A673 (cell line): ENCODE measurements at regions not wholly inside any gene's neighbourhood (a gene's known extent, or its start where the extent isn't known, plus 50 kb on each side); places are given as distances from the start of the nearest gene placed in this dataset.

ENCODE experiments used
- BruUV-seq: library from RNA; stranded (reverse); fragments of 400-500 nt; replicated peaks from 2 replicates; lab custom pipeline; 2021; lab: Mats Ljungman, UMichigan
- CTCF ChIA-PET: fragments of 300-600 bp; sonication (Branson Sonifier 250); formaldehyde crosslinking; loops from one replicate; lab custom pipeline; 2022; ENCODE audit warnings: antibody characterized with exemption; lab: Charles Lee
- POLR2A ChIA-PET: fragments of 300-600 bp; sonication (Branson Sonifier 250); formaldehyde crosslinking; loops from one replicate; lab custom pipeline; 2022; ENCODE audit warnings: antibody characterized with exemption; ENCODE audit not compliant: low non-redundant PET; lab: Charles Lee
- DNase-seq: peaks from one replicate; pipeline ENCODE4 v3.0.0-alpha.2; 2015; ENCODE audit warnings: low spot score
- H3K27ac ChIP-seq: fragments of 200-600 bp; sonication (generic); 2 replicates; pipeline ENCODE4 v1.5.1; 2016; ENCODE audit warnings: mixed run types, low read depth, mild to moderate bottlenecking, mixed read lengths, antibody characterized with exemption, low read length; ENCODE audit not compliant: poor library complexity, severe bottlenecking
- H3K27me3 ChIP-seq: fragments of 200-600 bp; sonication (generic); replicated peaks from 2 replicates; pipeline ENCODE4 v1.6.1; 2017; ENCODE audit warnings: mixed run types, low read depth, mild to moderate bottlenecking, mixed read lengths, antibody characterized with exemption, low read length; ENCODE audit not compliant: insufficient read depth, poor library complexity
- H3K36me3 ChIP-seq: fragments of 200-600 bp; sonication (generic); 2 replicates; pipeline ENCODE4 v1.6.1; 2016; ENCODE audit warnings: mixed run types, mild to moderate bottlenecking, mixed read lengths, antibody characterized with exemption, low read length; ENCODE audit not compliant: insufficient read depth, poor library complexity, severe bottlenecking
- H3K4me1 ChIP-seq: fragments of 200-600 bp; sonication (generic); 2 replicates; pipeline ENCODE4 v1.6.1; 2017; ENCODE audit warnings: mixed run types, mild to moderate bottlenecking, mixed read lengths, antibody characterized with exemption, low read length; ENCODE audit not compliant: insufficient read depth, poor library complexity, severe bottlenecking
- H3K4me3 ChIP-seq: fragments of 200-600 bp; sonication (generic); 2 replicates; pipeline ENCODE4 v1.5.1; 2016; ENCODE audit warnings: low read depth, mixed run types, mild to moderate bottlenecking, mixed read lengths, low read length; ENCODE audit not compliant: poor library complexity, severe bottlenecking
- H3K9me3 ChIP-seq: fragments of 200-600 bp; sonication (generic); 2 replicates; pipeline ENCODE4 v1.6.1; 2016; ENCODE audit warnings: mixed run types, low read depth, mild to moderate bottlenecking, mixed read lengths, antibody characterized with exemption, low read length; ENCODE audit not compliant: poor library complexity, severe bottlenecking
- EZH2 ChIP-seq: fragments of 200-600 bp; sonication (generic); IDR thresholded peaks from 2 replicates; pipeline ENCODE4 v1.6.1; 2017; ENCODE audit warnings: borderline replicate concordance, low read depth, mild to moderate bottlenecking, mixed read lengths, antibody characterized with exemption, low read length; ENCODE audit not compliant: poor library complexity, severe bottlenecking
- intact Hi-C: fragments of 100-400 bp; cut with micrococcal nuclease; formaldehyde crosslinking; loops from one replicate; pipeline ENCODE4 v1.10.0; 2022; ENCODE audit not compliant: unreplicated experiment
- TF ChIP-seq, protein P1 (sequence below): fragments of 300-800, 200-600 bp; sonication (generic); conservative IDR thresholded peaks from 2 replicates; pipeline ENCODE4 v1.5.1; 2017; ENCODE audit warnings: low read depth, mild to moderate bottlenecking, antibody characterized with exemption, low read length, moderate library complexity, mixed read lengths

DNA sequence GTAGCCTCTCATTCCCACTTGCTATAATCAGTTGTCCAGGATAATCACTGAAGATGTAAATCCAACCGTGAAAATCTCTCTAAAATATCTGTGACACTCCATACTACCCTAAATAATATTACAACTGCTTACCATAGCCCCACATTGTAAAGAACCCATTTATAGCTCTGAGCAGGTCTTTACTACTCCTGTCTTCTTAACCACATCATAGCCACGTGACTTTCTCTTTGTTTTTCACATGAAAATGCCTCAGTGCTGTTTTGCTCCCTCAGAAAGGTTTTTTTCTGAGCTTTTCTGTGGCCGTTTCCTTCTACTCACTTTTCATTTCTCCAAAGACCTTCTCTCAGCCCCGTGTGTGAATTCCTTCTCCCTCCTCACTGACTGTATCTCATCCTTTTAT, 662.2 kb upstream of the ADARB2 start:
- Histone ChIP-seq H3K27ac (no peak overlapping the region), H3K4me1 (no peaks in the 10 kb centered on the region), H3K36me3 (no peaks in the 10 kb centered on the region), H3K27me3 (peaks cover 97% of the 10 kb centered on the region), H3K4me3 (no peak overlapping the region), H3K9me3 (no peaks in the 10 kb centered on the region)
- DNase-seq, result no peak
- POLR2A ChIA-PET, result no interaction called here
- TF ChIP-seq, protein P1, sequence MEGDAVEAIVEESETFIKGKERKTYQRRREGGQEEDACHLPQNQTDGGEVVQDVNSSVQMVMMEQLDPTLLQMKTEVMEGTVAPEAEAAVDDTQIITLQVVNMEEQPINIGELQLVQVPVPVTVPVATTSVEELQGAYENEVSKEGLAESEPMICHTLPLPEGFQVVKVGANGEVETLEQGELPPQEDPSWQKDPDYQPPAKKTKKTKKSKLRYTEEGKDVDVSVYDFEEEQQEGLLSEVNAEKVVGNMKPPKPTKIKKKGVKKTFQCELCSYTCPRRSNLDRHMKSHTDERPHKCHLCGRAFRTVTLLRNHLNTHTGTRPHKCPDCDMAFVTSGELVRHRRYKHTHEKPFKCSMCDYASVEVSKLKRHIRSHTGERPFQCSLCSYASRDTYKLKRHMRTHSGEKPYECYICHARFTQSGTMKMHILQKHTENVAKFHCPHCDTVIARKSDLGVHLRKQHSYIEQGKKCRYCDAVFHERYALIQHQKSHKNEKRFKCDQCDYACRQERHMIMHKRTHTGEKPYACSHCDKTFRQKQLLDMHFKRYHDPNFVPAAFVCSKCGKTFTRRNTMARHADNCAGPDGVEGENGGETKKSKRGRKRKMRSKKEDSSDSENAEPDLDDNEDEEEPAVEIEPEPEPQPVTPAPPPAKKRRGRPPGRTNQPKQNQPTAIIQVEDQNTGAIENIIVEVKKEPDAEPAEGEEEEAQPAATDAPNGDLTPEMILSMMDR, result no peak
- no peak for TF ChIP-seq EZH2
- intact Hi-C loops, result no loop called here
- CTCF ChIA-PET, result no interaction called here
- BruUV-seq, result no TSS peak

DNA sequence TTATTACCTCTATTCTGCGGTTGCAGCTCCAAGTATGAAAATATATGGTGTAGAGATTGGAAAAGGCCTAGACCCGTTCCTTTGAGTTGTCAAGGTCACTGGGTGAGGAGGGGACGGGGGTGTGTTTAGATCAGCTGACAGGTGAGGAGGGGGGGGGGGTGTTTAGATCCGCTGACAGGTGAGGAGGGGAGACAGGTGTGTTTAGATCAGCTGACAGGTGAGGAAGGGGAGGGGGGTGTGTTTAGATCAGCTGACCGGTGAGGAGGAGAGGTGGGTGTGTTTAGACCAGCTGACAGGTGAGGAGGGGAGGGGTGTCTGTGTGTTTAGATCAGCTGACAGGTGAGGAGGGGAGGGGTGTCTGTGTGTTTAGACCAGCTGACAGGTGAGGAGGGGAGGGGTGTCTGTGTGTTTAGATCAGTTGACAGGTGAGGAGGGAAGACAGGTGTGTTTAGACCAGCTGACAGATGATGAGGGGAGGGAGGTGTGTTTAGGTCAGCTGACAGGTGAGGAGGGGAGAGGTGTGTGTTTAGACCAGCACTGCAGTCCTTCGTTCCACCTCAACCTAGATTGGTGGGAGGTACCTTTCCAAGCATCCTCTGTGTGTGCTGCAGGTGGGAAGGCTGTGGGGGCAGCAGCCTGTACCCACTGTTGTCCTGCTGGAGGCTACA, 655.0 kb upstream of the ADARB2 start:
- H3K9me3 ChIP-seq, result no peaks in the 10 kb centered on the region
- H3K27ac ChIP-seq, result no peak overlapping the region
- BruUV-seq, result no TSS peak
- no peak for DNase-seq
- no peaks in the 10 kb centered on the region for H3K36me3 ChIP-seq
- intact Hi-C loops, result no loop called here
- no peak for TF ChIP-seq EZH2
- TF ChIP-seq, protein P1, result no peak
- peaks cover 78% of the 10 kb centered on the region for H3K27me3 ChIP-seq
- ChIA-PET CTCF (no interaction called here), POLR2A (no interaction called here)
- no peak overlapping the region for H3K4me3 ChIP-seq
- H3K4me1 ChIP-seq, result no peaks in the 10 kb centered on the region

DNA sequence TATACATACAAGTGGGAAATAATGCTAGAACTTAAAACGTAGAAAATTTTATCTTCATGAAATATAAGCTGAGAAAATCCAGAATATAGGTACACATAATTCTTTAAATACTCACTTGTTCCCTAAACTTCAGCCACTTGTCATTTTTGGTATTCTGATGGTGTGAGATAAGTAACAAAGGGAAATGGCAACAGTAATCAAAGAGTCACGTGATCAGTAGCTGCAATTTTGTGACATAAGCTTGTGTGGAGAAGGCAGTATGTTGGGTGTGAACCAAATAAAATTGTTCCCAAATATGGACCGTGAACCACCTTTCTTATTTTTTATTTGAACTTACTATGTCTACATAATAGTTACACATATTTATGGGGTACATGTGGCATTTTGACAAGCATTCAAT, 650.3 kb upstream of the ADARB2 start:
- Histone ChIP-seq H3K36me3 (no peaks in the 10 kb centered on the region), H3K4me3 (no peak overlapping the region), H3K27ac (no peak overlapping the region), H3K9me3 (no peaks in the 10 kb centered on the region), H3K27me3 (peaks cover 70% of the 10 kb centered on the region), H3K4me1 (no peaks in the 10 kb centered on the region)
- BruUV-seq, result no TSS peak
- TF ChIP-seq EZH2, result no peak
- TF ChIP-seq, protein P1, result no peak
- CTCF ChIA-PET, result no interaction called here
- POLR2A ChIA-PET, result no interaction called here
- intact Hi-C loops, result no loop called here
- no peak for DNase-seq
